ENCODE measurements at regions not wholly inside any gene's neighbourhood (a gene's known extent, or its start where the extent isn't known, plus 50 kb on each side); places are given as distances from the start of the nearest gene placed in this dataset.

DNA sequence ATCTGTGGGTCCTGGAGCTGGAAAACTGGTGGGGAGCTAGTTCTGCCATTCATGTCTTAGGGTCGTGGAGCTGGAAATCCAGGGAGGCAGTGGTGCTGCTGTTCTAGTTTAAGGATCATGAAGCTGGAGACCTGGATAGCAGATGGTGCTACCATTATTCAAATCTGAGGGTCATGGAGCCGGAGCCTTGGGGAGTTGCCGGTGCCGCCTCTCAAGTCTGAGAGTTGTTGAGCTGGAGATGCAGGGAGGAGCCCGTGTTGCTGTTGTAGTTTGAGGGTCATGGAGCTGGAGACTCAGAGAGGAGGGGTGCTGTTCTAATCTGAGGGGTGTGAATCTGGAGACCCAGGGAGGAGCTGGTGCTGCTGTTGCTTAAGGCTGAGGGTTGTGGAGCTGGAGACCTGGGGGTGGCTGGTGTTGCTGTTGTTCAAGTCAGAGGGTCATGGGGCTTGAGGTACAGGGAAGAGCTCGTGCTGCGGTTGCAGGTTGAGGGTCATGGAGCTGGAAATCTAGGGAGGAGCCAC is 86.0 kb upstream of the ZNF479 start:
- Histone ChIP-seq H3K4me3 (ENCODE audit: low read depth in 2 of 2, low read length in 2 of 2) (no peak overlapping the region), H3K27ac (ENCODE audit: low read length) (no peak overlapping the region), H3K4me1 (ENCODE audit: control insufficient read depth, insufficient read depth, low read length) (no peaks in the 10 kb centered on the region), H3K36me3 (ENCODE audit: control insufficient read depth, insufficient read depth, low read length) (no peaks in the 10 kb centered on the region), H3K9me3 (ENCODE audit: control insufficient read depth, insufficient read depth, low read depth, low read length) (no peaks in the 10 kb centered on the region), H3K27me3 (ENCODE audit: control insufficient read depth, insufficient read depth, low read length) (no peaks in the 10 kb centered on the region)
- BruUV-seq (replicated peaks) = no TSS peak
- ChIA-PET CTCF (no interaction called here), POLR2A (no interaction called here)
- TF ChIP-seq SIN3A (IDR thresholded peaks at IDR 0.05; ENCODE audit: borderline replicate concordance, insufficient read depth, low read depth, low read length) (no peak), POLR2AphosphoS5 (IDR thresholded peaks at IDR 0.05; ENCODE audit: low read depth, low read length) (no peak), TCF7L2 (IDR thresholded peaks at IDR 0.05; ENCODE audit: low read depth, low read length) (no peak)
- TF ChIP-seq, protein P1, sequence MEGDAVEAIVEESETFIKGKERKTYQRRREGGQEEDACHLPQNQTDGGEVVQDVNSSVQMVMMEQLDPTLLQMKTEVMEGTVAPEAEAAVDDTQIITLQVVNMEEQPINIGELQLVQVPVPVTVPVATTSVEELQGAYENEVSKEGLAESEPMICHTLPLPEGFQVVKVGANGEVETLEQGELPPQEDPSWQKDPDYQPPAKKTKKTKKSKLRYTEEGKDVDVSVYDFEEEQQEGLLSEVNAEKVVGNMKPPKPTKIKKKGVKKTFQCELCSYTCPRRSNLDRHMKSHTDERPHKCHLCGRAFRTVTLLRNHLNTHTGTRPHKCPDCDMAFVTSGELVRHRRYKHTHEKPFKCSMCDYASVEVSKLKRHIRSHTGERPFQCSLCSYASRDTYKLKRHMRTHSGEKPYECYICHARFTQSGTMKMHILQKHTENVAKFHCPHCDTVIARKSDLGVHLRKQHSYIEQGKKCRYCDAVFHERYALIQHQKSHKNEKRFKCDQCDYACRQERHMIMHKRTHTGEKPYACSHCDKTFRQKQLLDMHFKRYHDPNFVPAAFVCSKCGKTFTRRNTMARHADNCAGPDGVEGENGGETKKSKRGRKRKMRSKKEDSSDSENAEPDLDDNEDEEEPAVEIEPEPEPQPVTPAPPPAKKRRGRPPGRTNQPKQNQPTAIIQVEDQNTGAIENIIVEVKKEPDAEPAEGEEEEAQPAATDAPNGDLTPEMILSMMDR (IDR thresholded peaks at IDR 0.05) = no peak
- TF ChIP-seq, protein P2, sequence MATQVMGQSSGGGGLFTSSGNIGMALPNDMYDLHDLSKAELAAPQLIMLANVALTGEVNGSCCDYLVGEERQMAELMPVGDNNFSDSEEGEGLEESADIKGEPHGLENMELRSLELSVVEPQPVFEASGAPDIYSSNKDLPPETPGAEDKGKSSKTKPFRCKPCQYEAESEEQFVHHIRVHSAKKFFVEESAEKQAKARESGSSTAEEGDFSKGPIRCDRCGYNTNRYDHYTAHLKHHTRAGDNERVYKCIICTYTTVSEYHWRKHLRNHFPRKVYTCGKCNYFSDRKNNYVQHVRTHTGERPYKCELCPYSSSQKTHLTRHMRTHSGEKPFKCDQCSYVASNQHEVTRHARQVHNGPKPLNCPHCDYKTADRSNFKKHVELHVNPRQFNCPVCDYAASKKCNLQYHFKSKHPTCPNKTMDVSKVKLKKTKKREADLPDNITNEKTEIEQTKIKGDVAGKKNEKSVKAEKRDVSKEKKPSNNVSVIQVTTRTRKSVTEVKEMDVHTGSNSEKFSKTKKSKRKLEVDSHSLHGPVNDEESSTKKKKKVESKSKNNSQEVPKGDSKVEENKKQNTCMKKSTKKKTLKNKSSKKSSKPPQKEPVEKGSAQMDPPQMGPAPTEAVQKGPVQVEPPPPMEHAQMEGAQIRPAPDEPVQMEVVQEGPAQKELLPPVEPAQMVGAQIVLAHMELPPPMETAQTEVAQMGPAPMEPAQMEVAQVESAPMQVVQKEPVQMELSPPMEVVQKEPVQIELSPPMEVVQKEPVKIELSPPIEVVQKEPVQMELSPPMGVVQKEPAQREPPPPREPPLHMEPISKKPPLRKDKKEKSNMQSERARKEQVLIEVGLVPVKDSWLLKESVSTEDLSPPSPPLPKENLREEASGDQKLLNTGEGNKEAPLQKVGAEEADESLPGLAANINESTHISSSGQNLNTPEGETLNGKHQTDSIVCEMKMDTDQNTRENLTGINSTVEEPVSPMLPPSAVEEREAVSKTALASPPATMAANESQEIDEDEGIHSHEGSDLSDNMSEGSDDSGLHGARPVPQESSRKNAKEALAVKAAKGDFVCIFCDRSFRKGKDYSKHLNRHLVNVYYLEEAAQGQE (IDR thresholded peaks at IDR 0.05; ENCODE audit: insufficient read depth in 1 of 2, low read depth in 2 of 2, low read length in 1 of 2) = no peak
- in situ Hi-C loops (cut with HindIII; ENCODE audit: low pct_unique_long_range_greater_than_20kb, low sequenced_read_pairs) = no loop called here
- intact Hi-C loops (cut with micrococcal nuclease; ENCODE audit: unreplicated experiment) = no loop called here
- no peak for DNase-seq (ENCODE audit: low read depth, low spot score)
- ATAC-seq = no peak

DNA sequence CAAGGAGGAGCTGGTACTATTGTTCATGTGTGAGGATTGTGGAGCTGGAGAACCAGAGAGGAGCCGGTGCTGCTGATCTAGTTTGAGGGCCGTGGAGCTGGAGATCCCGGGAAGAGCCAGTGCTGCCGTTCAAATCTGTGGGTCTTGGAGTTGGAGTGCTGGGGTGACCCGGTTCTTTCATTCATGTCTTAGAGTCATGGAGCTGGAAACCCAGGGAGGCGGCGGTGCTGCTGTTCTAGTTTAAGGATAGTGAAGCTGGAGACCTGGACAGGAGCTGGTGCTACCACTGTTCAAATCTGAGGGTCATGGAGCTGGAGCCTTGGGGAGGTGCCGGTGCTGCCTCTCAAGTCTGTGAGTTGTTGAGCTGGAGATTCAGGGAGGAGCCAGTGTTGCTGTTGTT is 88.5 kb upstream of the ZNF479 start:
- in situ Hi-C loops (cut with HindIII; ENCODE audit: low pct_unique_long_range_greater_than_20kb, low sequenced_read_pairs) = no loop called here
- Histone ChIP-seq H3K9me3 (ENCODE audit: control insufficient read depth, insufficient read depth, low read depth, low read length) (no peaks in the 10 kb centered on the region), H3K36me3 (ENCODE audit: control insufficient read depth, insufficient read depth, low read length) (no peaks in the 10 kb centered on the region), H3K4me3 (ENCODE audit: low read depth in 2 of 2, low read length in 2 of 2) (no peak overlapping the region), H3K27me3 (ENCODE audit: control insufficient read depth, insufficient read depth, low read length) (no peaks in the 10 kb centered on the region), H3K27ac (ENCODE audit: low read length) (no peak overlapping the region), H3K4me1 (ENCODE audit: control insufficient read depth, insufficient read depth, low read length) (no peaks in the 10 kb centered on the region)
- intact Hi-C loops (cut with micrococcal nuclease; ENCODE audit: unreplicated experiment) = no loop called here
- CTCF ChIA-PET = no interaction called here
- no peak for DNase-seq (ENCODE audit: low read depth, low spot score)
- no peak for ATAC-seq
- TF ChIP-seq, protein P2 (IDR thresholded peaks at IDR 0.05; ENCODE audit: insufficient read depth in 1 of 2, low read depth in 2 of 2, low read length in 1 of 2) = no peak
- TF ChIP-seq TCF7L2 (IDR thresholded peaks at IDR 0.05; ENCODE audit: low read depth, low read length) (no peak), POLR2AphosphoS5 (IDR thresholded peaks at IDR 0.05; ENCODE audit: low read depth, low read length) (no peak), SIN3A (IDR thresholded peaks at IDR 0.05; ENCODE audit: borderline replicate concordance, insufficient read depth, low read depth, low read length) (no peak)
- TF ChIP-seq, protein P1 (IDR thresholded peaks at IDR 0.05) = no peak
- POLR2A ChIA-PET = no interaction called here
- no TSS peak for BruUV-seq (replicated peaks)
